SK-N-SH (cell line): ENCODE measurements at regions not wholly inside any gene's neighbourhood (a gene's known extent, or its start where the extent isn't known, plus 50 kb on each side); places are given as distances from the start of the nearest gene placed in this dataset.

Experiments
- CTCF ChIA-PET: fragments of 300-600, 350-600 bp; formaldehyde crosslinking; extraction: SDS; loops from one replicate; lab custom pipeline; 2021; lab: Yijun Ruan, JAX
- POLR2A ChIA-PET: fragments of 350-600 bp; sonication (Branson Sonifier 250); formaldehyde crosslinking; extraction: SDS; loops from one replicate; lab custom pipeline; 2020; ENCODE audit warnings: antibody characterized with exemption, inconsistent platforms; lab: Yijun Ruan, JAX
- DNase-seq: peaks from one replicate; pipeline ENCODE4 v3.0.0; 2012
- H2AFZ ChIP-seq: fragments of 200-600 bp; sonication (generic); 2 replicates; pipeline ENCODE4 v1.8.1; 2016; ENCODE audit warnings: antibody characterized with exemption, mild to moderate bottlenecking, low read depth
- H3F3A ChIP-seq: fragments of 200-600 bp; sonication (generic); replicated peaks from 2 replicates; pipeline ENCODE3; 2016; ENCODE audit warnings: antibody characterized with exemption, mild to moderate bottlenecking; ENCODE audit not compliant: insufficient read depth
- H3K27ac ChIP-seq, 2 experiments: fragments of 200-500 bp in 1 of 2; fragments of 200-600 bp in 1 of 2; sonication (Bioruptor generic) in 1 of 2; sonication (generic), shearing (Covaris generic) in 1 of 2; 2 replicates each; pipeline versions ENCODE4 v1.5.1 to v1.6.1; 2014 to 2016; ENCODE audit warnings: low read depth in 2 of 2, inconsistent platforms in 1 of 2, low read length in 1 of 2, mild to moderate bottlenecking in 1 of 2, mixed read lengths in 1 of 2
- H3K27me3 ChIP-seq: fragments of 200-600 bp; sonication (generic), shearing (Covaris generic); 2 replicates; pipeline ENCODE4 v1.6.1; 2016; ENCODE audit warnings: mixed run types; ENCODE audit not compliant: insufficient read depth
- H3K36me3 ChIP-seq, 2 experiments: fragments of 200-500 bp in 1 of 2; fragments of 200-600 bp in 1 of 2; sonication (Bioruptor generic) in 1 of 2; sonication (generic) in 1 of 2; replicated peaks in 1 of 2; 2 replicates each; pipeline versions ENCODE3 to v1.5.1; 2014 to 2016; ENCODE audit warnings: low read length in 1 of 2, mild to moderate bottlenecking in 1 of 2; ENCODE audit not compliant: insufficient read depth in 2 of 2, control insufficient read depth in 1 of 2
- H3K4me1 ChIP-seq, 2 experiments: fragments of 200-500 bp in 1 of 2; fragments of 200-600 bp in 1 of 2; sonication (Bioruptor generic) in 1 of 2; sonication (generic), shearing (Covaris generic) in 1 of 2; 2 replicates each; pipeline versions ENCODE4 v1.5.1 to v1.6.1; 2014 to 2016; ENCODE audit warnings: low read depth in 1 of 2, low read length in 1 of 2, mixed run types in 1 of 2; ENCODE audit not compliant: insufficient read depth in 2 of 2, control insufficient read depth in 1 of 2
- H3K4me2 ChIP-seq: fragments of 200-600 bp; sonication (generic), shearing (Covaris generic); 2 replicates; pipeline ENCODE4 v1.6.1; 2017; ENCODE audit warnings: mixed run types
- H3K4me3 ChIP-seq, 2 experiments: fragments of 200-500 bp in 1 of 2; fragments of 200-600 bp in 1 of 2; sonication (Bioruptor generic) in 1 of 2; sonication (generic), shearing (Covaris generic) in 1 of 2; 2 replicates each; pipeline versions ENCODE4 v1.5.1 to v1.8.1; 2014 to 2016; ENCODE audit warnings: low read depth in 2 of 2, inconsistent platforms in 1 of 2, low read length in 1 of 2, mild to moderate bottlenecking in 1 of 2, mixed read lengths in 1 of 2, moderate library complexity in 1 of 2
- H3K79me2 ChIP-seq: fragments of 200-600 bp; sonication (generic); 2 replicates; pipeline ENCODE4 v1.8.1; 2017; ENCODE audit warnings: mild to moderate bottlenecking; ENCODE audit not compliant: insufficient read depth
- H3K9ac ChIP-seq: fragments of 200-600 bp; sonication (generic); 2 replicates; pipeline ENCODE4 v1.6.1; 2017; ENCODE audit warnings: mixed run types
- H3K9me2 ChIP-seq: fragments of 200-600 bp; sonication (generic); 2 replicates; pipeline ENCODE4 v1.6.1; 2017; ENCODE audit warnings: mixed run types
- H3K9me3 ChIP-seq: fragments of 200-600 bp; sonication (generic); 2 replicates; pipeline ENCODE4 v1.6.1; 2017; ENCODE audit warnings: mixed run types, mild to moderate bottlenecking, moderate library complexity
- H4K20me1 ChIP-seq: fragments of 200-600 bp; sonication (generic); 2 replicates; pipeline ENCODE4 v1.6.1; 2017; ENCODE audit warnings: mild to moderate bottlenecking, mixed run types; ENCODE audit not compliant: insufficient read depth
- EP300 ChIP-seq, 2 experiments: IDR thresholded peaks; 2 replicates each; pipeline versions ENCODE4 v1.4.0 to v1.6.1; 2012; ENCODE audit warnings: borderline replicate concordance in 1 of 2, low read depth in 1 of 2, low read length in 1 of 2
- EZH2phosphoT487 ChIP-seq: fragments of 200-600 bp; sonication (generic); IDR thresholded peaks from 2 replicates; pipeline ENCODE4 v1.6.1; 2017; ENCODE audit warnings: low read depth, mixed run types, mild to moderate bottlenecking, antibody characterized with exemption, moderate library complexity, borderline replicate concordance
- GATA2 ChIP-seq: sonication (generic); formaldehyde crosslinking; IDR thresholded peaks from 2 replicates; pipeline ENCODE4 v1.5.0; 2020; ENCODE audit warnings: mild to moderate bottlenecking, missing genetic modification reagents
- JUND ChIP-seq: IDR thresholded peaks from 2 replicates; pipeline ENCODE4 v1.4.0; 2012
- MAX ChIP-seq: IDR thresholded peaks from 2 replicates; pipeline ENCODE4 v1.4.0; 2012; ENCODE audit warnings: low read depth
- NRF1 ChIP-seq: IDR thresholded peaks from 2 replicates; pipeline ENCODE4 v1.6.1; 2012; ENCODE audit warnings: low read depth, mild to moderate bottlenecking, low read length
- PBX3 ChIP-seq: IDR thresholded peaks from 2 replicates; pipeline ENCODE4; 2012
- RAD21 ChIP-seq: IDR thresholded peaks from 2 replicates; pipeline ENCODE4 v1.6.1; 2012; ENCODE audit warnings: mild to moderate bottlenecking, low read length
- RCOR1 ChIP-seq: fragments of 150-350 bp; IDR thresholded peaks from 2 replicates; pipeline ENCODE4 v1.6.1; 2017; ENCODE audit warnings: antibody characterized with exemption, low read length
- RFX5 ChIP-seq: IDR thresholded peaks from 2 replicates; pipeline ENCODE4 v1.6.1; 2012; ENCODE audit warnings: mild to moderate bottlenecking, improper control_type of control experiment, low read length
- RXRA ChIP-seq: IDR thresholded peaks from 2 replicates; pipeline ENCODE4 v1.4.0; 2012; ENCODE audit warnings: low read depth, mild to moderate bottlenecking, borderline replicate concordance
- SIN3A ChIP-seq: IDR thresholded peaks from 2 replicates; pipeline ENCODE4 v1.6.1; 2012; ENCODE audit warnings: low read depth, mild to moderate bottlenecking, low read length, moderate library complexity, borderline replicate concordance
- SMC3 ChIP-seq: IDR thresholded peaks from 2 replicates; pipeline ENCODE4 v1.6.1; 2012; ENCODE audit warnings: low read depth, low read length, improper control_type of control experiment
- TAF1 ChIP-seq: IDR thresholded peaks from 2 replicates; pipeline ENCODE4 v1.6.1; 2012; ENCODE audit warnings: low read depth, mild to moderate bottlenecking, low read length, moderate library complexity, borderline replicate concordance
- TEAD4 ChIP-seq: IDR thresholded peaks from 2 replicates; pipeline ENCODE4 v1.4.0; 2012; ENCODE audit warnings: mild to moderate bottlenecking, borderline replicate concordance; ENCODE audit not compliant: insufficient read depth
- USF2 ChIP-seq: fragments of 150-350 bp; IDR thresholded peaks from 2 replicates; pipeline ENCODE4 v1.6.1; 2017; ENCODE audit warnings: antibody characterized with exemption, low read length, low read depth, borderline replicate concordance
- YY1 ChIP-seq: IDR thresholded peaks from 2 replicates; pipeline ENCODE4 v1.4.0; 2012; ENCODE audit warnings: low read depth, mild to moderate bottlenecking
- ZBTB33 ChIP-seq: IDR thresholded peaks from 2 replicates; pipeline ENCODE4 v1.4.0; 2012; ENCODE audit warnings: low read depth, borderline replicate concordance
- WGBS: methylation state at CpG from one replicate; pipeline ENCODE4 v1.1.6; 2017; ENCODE audit warnings: low lambda C conversion rate; 5-methylcytosine and 5-hydroxymethylcytosine counted together

DNA sequence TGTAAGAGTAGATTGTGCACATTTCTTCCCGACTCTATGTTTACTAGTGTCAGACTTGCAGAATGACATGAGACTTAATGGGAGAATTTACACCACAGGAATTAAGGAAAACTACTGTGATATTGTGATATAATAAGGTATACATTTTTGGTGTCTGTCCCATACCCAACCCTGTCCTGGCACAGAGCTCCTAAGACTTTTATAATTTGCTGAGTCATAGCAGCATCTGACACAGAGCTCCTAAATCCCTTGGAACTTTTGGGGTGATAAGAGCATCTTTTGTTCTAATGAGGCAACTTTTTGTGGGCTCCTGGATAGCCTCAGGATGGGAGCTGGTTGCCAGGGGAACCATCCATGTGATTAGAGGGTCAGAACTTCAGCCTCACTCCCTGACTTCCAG is 1607.0 kb downstream of the RPA4 start:
- H3K27ac ChIP-seq, result no peak overlapping the region
- 0% methylated on average over 1 of the region's 1 CpG for WGBS
- POLR2A ChIA-PET, result no interaction called here
- no peak for DNase-seq
- TF ChIP-seq TAF1, result no peak
- TF ChIP-seq EZH2phosphoT487, result no peak
- TF ChIP-seq RFX5, result no peak
- TF ChIP-seq NRF1, result no peak
- no peak for TF ChIP-seq JUND
- TF ChIP-seq USF2, result no peak
- no peak for TF ChIP-seq YY1
- no peak for TF ChIP-seq RXRA
- no peak for TF ChIP-seq RCOR1
- no peak for TF ChIP-seq EP300 (IDR thresholded peaks at IDR 0.05; ENCODE audit: borderline replicate concordance in 1 of 2, low read depth in 1 of 2, low read length in 1 of 2)
- no peak for TF ChIP-seq RAD21
- TF ChIP-seq PBX3, result no peak
- TF ChIP-seq MAX, result no peak
- TF ChIP-seq SMC3, result no peak
- no peak for TF ChIP-seq GATA2
- no peak for TF ChIP-seq ZBTB33
- TF ChIP-seq TEAD4, result no peak
- no peak for TF ChIP-seq SIN3A
- no peaks in the 10 kb centered on the region for H3K4me1 ChIP-seq
- no peaks in the 10 kb centered on the region for H3K9me2 ChIP-seq
- H4K20me1 ChIP-seq, result no peaks in the 10 kb centered on the region
- H2AFZ ChIP-seq, result no peak overlapping the region
- CTCF ChIA-PET, result no interaction called here
- H3K36me3 ChIP-seq, result no peaks in the 10 kb centered on the region
- H3F3A ChIP-seq, result no peaks in the 10 kb centered on the region
- no peaks in the 10 kb centered on the region for H3K9me3 ChIP-seq
- H3K4me3 ChIP-seq, result no peak overlapping the region
- no peaks in the 10 kb centered on the region for H3K27me3 ChIP-seq
- no peak overlapping the region for H3K9ac ChIP-seq
- H3K79me2 ChIP-seq, result no peaks in the 10 kb centered on the region
- no peak overlapping the region for H3K4me2 ChIP-seq
